ENCODE measurements at regions not wholly inside any gene's neighbourhood (a gene's known extent, or its start where the extent isn't known, plus 50 kb on each side); places are given as distances from the start of the nearest gene placed in this dataset.

DNA sequence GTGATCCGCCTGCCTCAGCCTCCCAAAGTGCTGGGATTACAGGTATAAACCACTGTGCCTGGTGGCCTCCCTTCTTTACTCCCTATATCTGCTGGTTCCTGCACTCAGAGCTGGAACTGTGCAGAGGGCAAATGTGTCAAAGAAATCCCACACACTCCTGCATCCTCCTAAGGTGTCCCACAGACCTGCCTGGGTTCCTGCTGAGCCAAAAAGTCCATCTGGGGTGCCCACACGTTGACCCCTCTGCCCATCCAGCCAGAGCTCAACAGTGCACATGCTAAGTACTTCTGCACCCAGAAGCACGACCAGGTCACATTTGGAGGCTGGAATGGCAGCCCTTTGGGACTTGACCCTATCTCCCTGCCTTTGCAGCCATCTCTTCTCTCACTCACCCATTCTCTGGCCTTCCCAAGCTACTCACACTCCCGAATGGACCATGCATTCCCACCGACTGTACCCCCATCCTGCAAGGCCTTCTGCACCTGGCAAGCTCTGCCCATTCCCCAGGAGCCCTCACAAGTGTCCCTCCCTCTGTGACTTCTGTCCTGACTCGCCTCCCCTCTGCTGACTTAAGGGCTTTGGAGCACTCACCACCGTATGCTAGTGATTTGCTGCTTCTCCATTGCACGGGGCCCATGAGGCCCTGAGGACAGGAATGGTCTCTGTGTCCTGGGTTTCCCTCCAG, 152.1 kb downstream of the KCTD15 start:
- no peak for DNase-seq

DNA sequence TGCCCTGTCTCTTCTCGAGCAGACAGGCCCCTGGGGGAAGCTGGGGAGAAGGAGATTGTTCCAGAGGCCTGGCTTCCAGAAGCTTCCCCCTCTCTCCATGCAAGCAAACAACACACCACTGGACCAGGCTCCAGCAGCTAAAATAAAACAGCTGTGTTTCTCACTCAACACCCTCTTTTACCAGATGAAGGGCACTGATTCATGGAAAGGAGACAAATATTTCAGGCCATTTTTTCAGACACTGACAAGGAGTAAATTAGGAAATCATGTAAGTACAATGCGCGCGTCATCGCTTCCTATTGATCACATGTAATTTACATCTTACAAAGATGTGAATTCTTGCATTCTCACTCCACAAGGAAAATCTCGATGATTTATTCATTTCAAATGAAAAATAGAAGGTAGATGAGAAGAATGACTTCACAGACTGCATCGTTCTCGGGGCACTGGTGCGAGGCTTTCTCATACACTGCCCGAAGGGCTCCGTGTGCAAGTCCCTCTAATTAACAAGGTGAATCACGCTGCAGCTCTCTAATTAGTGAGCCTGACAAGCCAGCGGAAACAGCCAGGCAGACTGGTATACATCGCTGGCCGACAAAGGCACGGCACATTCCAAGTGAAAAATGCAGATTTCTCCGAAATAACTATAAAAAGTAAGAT, 153.6 kb downstream of the KCTD15 start:
- no peak for DNase-seq

DNA sequence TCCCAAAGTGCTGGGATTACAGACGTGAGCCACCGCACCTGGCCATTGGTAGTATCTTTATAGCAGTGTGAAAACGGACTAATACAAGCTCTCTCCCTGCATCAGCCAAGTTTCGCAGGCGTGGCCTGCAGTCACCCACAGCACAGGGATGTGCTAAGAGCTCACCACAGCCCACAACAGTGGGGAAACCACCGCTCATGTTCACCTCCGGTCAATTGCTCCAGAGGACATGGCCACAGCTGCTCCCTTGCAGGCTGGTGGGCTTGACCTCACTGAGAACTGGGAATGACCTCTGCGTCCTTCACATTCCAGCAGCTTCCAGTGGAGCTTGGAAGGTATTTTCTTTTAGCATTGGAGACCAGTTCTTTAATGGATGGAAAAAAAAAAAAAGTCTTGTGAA, 156.4 kb downstream of the KCTD15 start:
- no peak for DNase-seq

DNA sequence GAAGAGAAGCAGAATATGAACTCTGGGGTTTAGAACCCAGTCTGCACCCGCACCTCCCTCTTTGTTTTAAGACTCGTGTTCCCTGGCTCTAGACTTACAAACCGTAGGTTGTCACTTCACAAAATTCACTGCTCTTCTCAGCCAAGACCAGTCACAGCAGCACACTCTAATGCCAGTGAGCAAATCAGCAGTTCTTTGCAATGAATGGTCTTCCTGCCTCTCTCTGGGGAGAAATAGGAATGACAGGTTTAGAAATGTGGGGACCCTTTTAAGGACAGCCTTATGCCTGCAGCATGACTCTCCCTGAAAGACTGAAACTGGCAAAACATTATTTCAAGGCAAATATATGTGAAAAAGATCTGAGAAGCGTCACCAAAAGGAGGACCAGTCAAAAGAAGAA, 156.9 kb downstream of the KCTD15 start:
- no peak for DNase-seq

DNA sequence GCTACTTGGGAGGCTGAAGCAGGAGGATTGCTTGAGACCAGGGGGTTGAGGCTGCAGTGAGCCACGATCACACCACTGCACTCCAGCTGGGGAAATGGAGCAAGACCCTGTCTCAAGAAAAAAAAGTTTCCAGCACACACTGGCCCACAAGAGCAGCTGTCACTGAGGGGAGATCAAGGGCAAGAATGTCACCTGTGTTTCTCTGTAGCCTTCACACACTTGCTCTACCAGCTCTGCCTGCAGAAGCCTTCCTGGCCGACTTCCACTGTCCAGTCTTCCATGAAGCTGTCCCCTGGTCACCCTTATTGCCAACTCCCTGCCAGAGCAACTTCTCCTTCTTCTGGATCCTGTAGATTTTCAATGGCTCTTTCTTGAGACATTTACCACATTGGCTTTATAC, 158.0 kb downstream of the KCTD15 start:
- DNase-seq, result no peak

DNA sequence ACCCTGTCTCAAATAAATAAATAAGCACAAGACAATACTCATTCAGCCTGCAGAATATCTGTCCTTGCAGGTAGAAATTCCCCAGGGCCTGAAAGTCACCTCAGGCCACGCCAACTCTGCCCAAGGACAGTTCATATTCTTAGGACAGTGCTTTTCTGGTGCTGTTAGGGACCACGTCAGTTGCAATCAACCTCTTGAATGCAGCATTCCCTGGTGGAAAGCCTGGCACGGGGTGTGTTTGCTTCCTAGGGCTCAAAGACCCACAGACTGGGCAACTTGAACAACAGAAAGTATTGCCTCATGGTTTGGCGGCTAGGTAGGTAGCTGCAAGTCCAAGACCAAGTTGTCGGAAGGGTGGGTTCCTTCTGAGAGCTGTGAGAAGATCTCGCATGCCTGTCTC, 160.3 kb downstream of the KCTD15 start:
- DNase-seq, result no peak

DNA sequence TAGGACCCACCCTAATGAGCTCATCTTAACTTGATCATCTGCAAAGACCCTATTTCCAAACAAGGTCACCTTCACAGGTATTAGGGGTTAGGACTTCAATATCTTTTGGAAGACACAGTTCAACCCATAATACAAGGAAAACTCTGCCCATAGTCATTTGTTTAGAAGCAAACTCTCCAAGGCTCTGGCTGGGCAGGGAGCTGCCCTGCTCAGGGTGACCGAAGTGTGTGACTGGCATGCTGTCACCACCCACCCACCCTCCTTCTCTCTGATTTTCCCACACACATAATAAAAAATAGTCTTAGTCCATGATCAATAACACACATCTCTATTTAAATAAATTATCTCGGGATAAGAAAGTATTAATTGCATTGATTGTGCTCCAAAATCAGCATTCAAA, 161.1 kb downstream of the KCTD15 start:
- DNase-seq, result no peak

DNA sequence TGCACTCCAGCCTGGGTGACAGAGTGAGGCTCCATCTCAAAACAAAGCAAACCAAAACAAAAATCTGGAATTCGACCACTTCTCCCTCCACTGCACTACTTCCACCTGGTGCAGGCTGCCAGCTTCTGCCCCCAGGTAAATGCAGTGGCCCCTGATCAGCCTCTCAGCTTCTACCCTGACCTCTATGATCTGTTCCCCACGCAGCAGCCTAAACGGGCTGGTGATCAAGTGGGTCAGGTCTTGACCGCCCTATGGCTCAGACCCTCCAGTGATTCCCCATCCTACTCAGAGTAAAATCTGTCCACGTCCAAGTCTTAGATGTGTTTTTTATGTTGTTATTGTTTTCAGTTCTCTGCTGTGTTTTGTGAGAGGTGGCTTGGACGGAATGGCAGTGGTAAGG, 163.9 kb downstream of the KCTD15 start:
- no peak for DNase-seq

DNA sequence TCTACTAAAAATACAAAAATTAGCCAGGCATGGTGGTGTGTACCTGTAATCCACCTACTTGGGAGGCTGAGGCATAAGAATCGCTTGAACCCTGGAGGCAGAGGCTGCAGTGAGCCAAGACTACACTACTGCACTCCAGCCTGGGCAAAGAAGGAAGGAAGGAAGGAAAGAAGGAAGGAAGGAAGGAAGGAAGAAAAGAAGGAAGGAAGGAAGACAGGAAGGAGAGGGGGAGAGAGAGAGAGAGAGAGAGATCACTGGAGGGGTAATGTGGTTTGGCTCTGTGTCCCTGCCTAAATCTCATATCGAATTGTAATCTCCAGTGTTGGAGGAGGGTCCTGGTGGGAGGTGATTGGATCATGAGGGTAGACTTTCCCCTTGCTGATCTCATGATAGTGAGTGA, 165.5 kb downstream of the KCTD15 start:
- DNase-seq, result no peak

DNA sequence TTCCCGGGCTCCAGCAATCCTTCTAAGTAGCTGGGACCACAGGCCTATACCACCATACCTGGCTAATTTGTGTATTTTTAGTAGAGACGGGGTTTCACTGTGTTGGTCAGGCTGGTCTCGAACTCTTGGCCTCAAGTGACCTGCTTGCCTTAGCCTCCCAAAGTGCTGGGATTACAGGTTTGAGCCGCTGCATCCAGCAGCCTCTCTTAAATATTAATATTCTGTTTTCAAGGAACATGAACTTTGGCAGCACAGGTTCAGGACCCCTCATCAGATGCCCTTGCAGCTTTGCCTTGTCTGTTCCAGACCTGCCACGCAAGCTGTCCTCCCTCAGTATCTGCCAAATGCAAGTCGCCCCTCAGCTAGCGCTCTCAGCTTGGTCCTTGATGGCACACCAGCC, 166.8 kb downstream of the KCTD15 start:
- no peak for DNase-seq

DNA sequence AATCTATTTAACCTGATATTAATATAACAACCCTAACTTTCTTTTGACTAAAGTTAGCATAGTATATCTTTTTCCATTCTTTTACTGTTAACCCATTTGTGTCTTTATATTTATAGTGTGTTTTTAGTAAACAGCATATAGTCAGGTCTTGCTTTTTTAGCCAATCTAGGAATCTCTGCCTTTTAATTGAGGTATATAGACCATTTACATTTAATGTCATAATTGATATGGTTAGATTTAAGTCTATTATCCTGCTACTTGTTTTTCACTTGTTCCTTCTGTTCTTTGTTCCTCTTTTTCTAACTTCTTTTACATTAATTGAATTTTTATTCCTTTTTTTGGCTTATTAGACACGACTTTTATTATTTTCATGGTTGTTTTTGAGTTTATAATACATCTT, 174.4 kb downstream of the KCTD15 start:
- no peak for DNase-seq

DNA sequence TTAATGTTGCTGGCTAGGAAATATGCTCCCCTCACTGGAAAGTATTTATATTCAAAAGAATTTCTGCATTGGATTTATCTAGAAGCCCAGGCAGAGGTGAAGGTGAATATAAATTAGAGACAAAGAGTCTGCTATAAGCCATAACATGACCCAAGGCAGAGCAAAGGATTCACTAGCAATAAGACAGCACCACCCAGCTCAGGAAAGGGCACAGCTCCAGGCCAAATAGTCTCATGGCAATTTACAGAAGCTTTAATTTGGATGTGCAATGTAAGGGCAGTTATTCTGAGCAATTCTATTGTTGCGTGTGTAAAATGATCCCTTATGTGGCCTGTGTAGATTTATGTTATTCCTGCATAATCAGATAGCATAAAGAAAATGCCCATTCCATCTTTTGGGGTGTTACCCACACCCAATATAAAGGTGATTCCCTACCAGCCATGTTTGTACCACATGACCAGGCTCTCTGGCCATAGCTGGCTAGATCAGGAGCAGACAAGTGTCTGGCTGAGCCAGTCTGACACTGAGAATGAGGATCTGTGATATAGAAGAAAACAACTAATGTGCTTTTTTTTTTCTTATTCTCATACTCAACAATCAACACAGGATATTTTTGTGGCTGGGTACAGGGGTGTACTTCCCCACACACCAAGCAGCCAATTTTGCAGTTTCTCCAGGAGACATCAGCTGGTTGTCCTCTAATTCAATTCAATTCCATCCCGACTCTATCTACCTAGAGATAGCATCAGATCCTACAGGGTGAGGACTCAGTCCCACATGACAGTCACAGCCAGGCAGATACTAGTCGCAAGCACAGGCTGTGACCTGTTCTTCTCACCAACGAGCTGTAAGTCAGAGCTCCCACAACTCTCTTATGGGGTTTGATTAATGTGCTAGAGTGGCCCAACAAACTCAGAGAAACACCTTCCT, 181.4 kb downstream of the KCTD15 start:
- DNase-seq, result no peak

DNA sequence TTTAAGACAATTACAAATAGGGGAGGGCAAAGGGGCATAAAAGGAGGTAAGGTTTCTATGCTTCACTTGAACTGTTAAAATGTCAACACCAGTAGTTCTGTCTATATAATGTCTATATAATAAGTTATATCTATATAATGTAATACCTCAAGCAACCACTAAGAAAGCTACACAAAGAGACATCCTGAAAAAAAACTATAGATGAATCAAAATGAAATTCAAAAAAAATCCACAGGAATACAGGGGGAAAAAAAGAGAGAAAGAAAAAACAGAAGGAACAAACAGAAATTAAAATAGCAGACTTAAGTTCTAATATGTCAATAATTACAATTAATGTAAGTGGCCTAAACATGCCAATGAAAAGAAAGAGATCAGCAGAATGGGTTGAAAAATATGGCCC, 186.0 kb downstream of the KCTD15 start:
- no peak for DNase-seq

DNA sequence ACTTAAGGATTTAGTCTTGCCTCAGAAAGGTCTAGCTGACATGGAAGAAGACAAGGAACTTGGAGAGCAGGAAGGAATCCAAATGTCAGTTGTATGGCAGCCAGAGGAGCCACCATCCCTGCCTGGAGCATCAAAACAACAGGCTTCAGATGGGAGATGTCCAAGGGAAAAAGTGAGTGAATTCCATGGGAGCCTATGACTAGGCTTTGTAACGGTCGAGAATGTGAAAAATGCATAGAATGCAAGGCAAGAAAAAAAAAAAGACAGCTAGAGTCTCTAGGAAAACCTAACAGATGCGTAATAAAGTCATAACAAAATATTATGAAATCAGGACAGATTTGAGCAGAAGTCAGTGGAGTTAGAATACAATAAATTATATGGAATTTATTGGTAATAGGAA, 183.7 kb upstream of the LSM14A start:
- no peak for DNase-seq

DNA sequence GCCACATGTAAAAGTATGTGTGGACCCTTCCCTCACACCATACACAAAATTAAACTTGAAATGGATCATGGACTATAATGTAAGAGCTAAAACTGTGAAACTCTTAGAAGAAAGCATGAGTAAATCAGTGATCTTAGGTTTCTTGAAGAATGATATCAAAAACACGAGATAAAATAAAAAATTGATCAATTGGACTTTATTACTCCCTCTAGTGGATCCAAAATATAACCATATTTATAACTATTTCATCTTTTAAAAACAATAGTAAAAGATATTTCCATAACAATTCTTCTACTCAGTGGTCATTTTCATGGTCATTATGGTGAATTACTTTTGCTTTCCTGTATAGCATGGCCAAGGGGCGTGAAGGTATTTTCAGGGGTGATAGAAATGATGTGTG, 174.6 kb upstream of the LSM14A start:
- no peak for DNase-seq

DNA sequence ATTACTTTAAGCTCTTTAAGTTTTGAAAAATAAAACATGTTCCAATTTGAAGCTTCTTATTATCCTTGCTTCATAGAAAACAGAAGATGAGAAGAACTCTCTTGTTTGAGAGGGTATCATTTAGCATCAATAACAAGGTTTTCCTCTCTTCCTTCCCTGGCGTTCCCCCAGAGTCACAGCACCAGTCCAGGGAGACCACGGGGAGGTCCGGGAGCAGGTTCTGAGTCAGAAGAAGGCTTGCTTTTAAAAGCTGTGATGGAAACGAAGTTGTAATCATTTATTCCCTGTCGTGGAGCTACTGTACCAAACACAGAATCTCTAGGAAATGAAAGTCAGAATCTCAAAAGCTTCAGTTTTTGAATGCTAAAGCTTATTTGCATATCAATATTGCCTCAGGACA, 174.0 kb upstream of the LSM14A start:
- DNase-seq, result no peak

DNA sequence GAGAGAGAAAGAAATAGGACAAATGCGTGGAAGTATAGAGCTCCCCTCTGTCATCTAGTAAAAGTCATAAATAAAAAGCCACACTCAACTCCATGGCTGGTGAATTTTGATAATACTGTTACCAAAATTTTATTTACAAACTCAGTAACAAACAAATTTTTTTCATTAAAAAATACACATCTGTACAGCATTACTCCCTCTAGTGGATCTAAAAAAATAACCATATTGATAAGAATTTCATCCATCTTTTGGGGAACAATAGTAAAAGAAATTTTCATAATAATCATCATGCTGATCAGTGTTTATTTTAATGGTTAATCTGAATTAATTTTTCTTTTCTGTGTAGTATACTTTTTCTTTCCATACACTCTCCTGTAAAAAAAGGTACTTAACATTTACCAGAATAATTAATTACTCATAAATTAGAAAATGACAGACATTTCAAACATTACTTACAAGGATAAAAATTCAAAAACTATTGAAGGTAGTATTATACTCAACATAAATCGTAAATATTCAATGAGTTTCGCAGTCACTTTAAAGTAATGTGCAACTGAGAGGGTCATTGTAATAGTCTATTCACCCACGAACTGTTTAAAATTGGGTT, 173.5 kb upstream of the LSM14A start:
- no peak for DNase-seq

DNA sequence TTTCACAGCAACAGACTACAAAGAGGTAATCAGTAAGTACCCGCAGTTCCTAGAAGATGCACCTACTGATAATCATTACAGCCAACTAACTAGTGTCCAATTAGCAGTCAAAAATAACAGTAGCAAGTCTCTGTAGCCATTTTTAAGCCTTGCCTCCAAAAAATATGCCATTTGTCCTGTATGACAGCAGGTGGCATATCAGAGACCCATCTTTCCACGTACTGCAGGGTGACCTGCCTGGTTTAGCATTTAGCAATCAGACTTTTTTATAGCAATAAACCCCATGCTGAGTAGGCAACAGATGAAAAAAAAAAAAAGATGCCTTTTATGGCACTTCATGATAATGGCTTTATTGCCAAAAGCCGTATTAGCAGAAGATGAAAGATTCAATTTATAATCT, 155.3 kb upstream of the LSM14A start:
- DNase-seq, result no peak

DNA sequence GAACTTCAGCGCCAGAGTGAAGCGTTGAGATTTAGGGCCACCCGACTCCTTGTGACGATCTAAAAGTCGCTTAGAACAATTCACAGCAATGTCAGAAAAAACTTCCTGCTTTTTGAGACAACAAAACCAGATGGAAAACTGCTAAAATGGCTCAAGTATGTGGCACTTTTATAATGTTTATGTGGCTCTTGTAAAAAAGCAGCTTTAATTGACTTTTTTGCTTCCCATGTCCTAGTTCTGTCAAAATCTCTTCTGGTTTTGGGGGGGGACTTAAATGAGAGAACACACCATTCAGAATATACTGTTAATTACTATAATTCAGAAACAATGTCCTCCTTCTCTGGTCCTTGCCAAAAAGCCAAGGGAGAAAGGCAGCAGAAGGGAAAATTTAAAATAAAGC, 154.7 kb upstream of the LSM14A start:
- no peak for DNase-seq

DNA sequence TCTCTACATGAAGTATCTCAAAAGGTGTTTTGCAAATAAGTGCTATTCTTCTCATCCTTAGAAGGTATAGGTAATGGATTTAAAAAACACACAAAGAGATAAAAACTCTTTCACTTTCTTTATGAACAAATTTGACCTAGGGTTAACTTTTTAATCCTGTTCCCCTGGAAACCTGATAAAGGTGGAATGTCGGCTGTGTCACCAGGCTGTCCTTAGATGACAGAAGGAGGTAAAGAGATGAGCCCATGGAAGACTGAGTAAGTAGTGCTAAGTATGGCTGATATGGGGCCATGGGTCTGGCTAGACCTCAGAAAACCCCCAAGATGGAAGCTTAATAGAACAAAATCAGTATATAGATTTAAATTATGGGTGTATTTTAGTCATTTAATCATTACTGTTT, 153.8 kb upstream of the LSM14A start:
- DNase-seq, result no peak

DNA sequence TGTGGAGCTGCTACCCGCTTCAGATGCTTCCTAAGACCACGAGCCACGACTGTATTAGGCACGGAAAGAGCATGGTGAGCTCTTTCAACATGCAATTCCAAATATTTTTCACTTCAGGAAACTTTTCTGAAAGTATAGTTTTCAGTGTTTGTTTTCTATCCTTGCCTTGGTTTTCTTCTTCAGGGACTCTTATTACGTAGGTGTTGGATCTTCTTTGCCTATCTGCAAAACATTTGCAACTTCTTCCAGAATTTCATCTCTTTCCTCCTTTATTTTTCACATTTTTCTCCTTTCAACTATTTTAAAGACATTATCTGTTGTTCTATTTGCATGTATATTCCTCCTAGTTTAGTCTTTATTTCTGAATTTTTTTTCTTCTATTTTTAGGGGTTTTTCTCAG, 148.9 kb upstream of the LSM14A start:
- DNase-seq, result no peak

DNA sequence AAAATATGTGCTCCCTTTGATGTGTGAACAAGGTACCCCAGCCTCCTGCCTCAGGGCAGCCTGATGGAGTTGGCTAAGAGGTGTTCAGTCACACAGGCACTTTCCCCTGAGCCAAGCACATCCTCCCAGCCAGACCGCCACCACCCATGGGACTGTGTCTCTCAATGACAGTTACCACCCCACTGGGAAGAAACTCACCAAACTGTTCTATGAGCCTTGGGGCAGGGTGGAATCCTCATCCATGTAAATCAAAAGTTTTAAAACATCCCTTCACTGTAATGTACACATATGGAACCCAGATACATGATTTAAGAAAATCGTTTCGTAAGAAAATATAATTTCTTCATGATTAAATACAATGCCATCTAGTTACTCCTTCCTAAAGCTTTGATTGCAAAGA, 138.4 kb upstream of the LSM14A start:
- no peak for DNase-seq

DNA sequence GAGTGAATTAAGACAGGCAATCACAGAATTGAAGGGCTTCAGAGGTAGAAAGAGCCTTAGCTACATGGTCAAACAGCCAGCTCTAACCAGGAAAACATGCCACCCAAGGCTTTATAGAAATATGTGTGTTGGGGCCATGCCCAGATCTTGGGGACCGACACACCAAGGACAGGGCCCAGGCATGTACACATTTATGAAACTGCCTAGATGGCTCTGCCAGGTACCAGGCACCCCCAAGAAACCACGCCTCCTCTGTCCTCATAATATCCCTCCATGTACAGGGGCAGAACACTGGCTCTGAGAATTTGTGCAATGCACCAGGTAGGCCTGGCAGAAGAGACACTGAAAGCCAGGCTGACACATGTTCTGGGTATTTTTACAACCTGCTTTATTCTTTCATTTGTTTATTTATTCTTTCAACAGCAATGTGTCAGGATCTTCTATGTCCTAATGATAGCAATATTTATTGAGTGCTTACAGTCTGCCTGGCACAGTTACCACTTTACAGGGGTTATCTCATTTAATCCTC, 137.9 kb upstream of the LSM14A start:
- DNase-seq, result no peak

Data from activated T-cell treated with anti-CD3 and anti-CD28 coated beads, Interleukin-2, amount 50 U/mL, for 1 hour (primary cell).